ENCODE measurements at regions not wholly inside any gene's neighbourhood (a gene's known extent, or its start where the extent isn't known, plus 50 kb on each side); places are given as distances from the start of the nearest gene placed in this dataset.

GRCh38 chr1:229183588-229183987, 87.3 kb upstream of the RAB4A start:
- intact Hi-C loops (cut with micrococcal nuclease; ENCODE audit: unreplicated experiment) (no loop called here), in situ Hi-C loops (cut with HindIII; ENCODE audit: extremely low pct_ligation_motif_present, low pct_unique_long_range_greater_than_20kb) (no loop called here)
- no peaks in the 10 kb centered on the region for H4K20me1 ChIP-seq (ENCODE audit: insufficient read depth, low read length)
- no peaks in the 10 kb centered on the region for H3K27me3 ChIP-seq (ENCODE audit: control insufficient read depth in 1 of 2, insufficient read depth in 2 of 2, low read length in 2 of 2)
- H3K4me3 ChIP-seq (replicated peaks in 1 of 3; ENCODE audit: insufficient read depth in 1 of 3, low read depth in 2 of 3, low read length in 3 of 3), result no peak overlapping the region
- FAIRE-seq (no peak), DNase-seq (ENCODE audit: low spot score) (no peak), ATAC-seq (no peak)
- TF ChIP-seq ZNF777 (CRISPR knock-in tag; IDR thresholded peaks at IDR 0.05), result no peak
- TF ChIP-seq CTCF (CRISPR knock-in tag; IDR thresholded peaks at IDR 0.05), result no peak
- no peak for TF ChIP-seq ZBTB34 (CRISPR knock-in tag; IDR thresholded peaks at IDR 0.05)
- TF ChIP-seq ZNF280B (CRISPR knock-in tag; IDR thresholded peaks at IDR 0.05; ENCODE audit: borderline replicate concordance), result no peak
- no peak for TF ChIP-seq FOXO1 (CRISPR knock-in tag; IDR thresholded peaks at IDR 0.05)
- TF ChIP-seq ARNTL (CRISPR knock-in tag; IDR thresholded peaks at IDR 0.05), result no peak
- no peak for TF ChIP-seq ZNF557 (CRISPR knock-in tag; IDR thresholded peaks at IDR 0.05)
- no peak for TF ChIP-seq BRF2 (CRISPR knock-in tag; IDR thresholded peaks at IDR 0.05)
- TF ChIP-seq GTF3A (CRISPR knock-in tag; conservative IDR thresholded peaks at IDR 0.05), result no peak
- TF ChIP-seq ARNT (IDR thresholded peaks at IDR 0.05), result no peak
- no peak for TF ChIP-seq NFE2 (CRISPR knock-in tag; IDR thresholded peaks at IDR 0.05)
- TF ChIP-seq STAT5B (CRISPR knock-in tag; IDR thresholded peaks at IDR 0.05), result no peak
- no peak for TF ChIP-seq SP2 (CRISPR knock-in tag; IDR thresholded peaks at IDR 0.05)
- TF ChIP-seq ZKSCAN1 (IDR thresholded peaks at IDR 0.05; ENCODE audit: low read length), result no peak
- TF ChIP-seq ZNF512 (CRISPR knock-in tag; IDR thresholded peaks at IDR 0.05), result no peak
- TF ChIP-seq TFDP2 (CRISPR knock-in tag; IDR thresholded peaks at IDR 0.05), result no peak
- TF ChIP-seq ZNF138 (CRISPR knock-in tag; IDR thresholded peaks at IDR 0.05; ENCODE audit: low read depth), result no peak
- no peaks in the 10 kb centered on the region for H3K9me3 ChIP-seq (ENCODE audit: low read length)
- no peaks in the 10 kb centered on the region for H3K79me2 ChIP-seq (ENCODE audit: insufficient read depth, low read length)
- POLR2A ChIA-PET, result interaction anchor here (1.4 kb wide), 1 partner anchor 20 kb away, joined by 4 read pairs; no protein-coding TSS in a partner anchor
- no peak overlapping the region for H3K9ac ChIP-seq (ENCODE audit: insufficient read depth, low read depth, low read length)
- no TSS peak for BruUV-seq (replicated peaks)
- no peak overlapping the region for H2AFZ ChIP-seq (ENCODE audit: low read length)
- H3K4me1 ChIP-seq (ENCODE audit: insufficient read depth, low read length), result peaks cover 14% of the 10 kb centered on the region; the same call in 1 of the 2 replicates
- no peaks in the 10 kb centered on the region for H3K36me3 ChIP-seq (replicated peaks in 1 of 2; ENCODE audit: control insufficient read depth in 1 of 2, insufficient read depth in 2 of 2, low read length in 2 of 2)
- no peak overlapping the region for H3K4me2 ChIP-seq (ENCODE audit: low read depth, low read length)
- no peak overlapping the region for H3K27ac ChIP-seq (ENCODE audit: extremely low read length, insufficient read depth, low read length)
- 81% methylated on average over 4 of the region's 4 CpGs for WGBS (ENCODE audit: low lambda C conversion rate)
- CTCF ChIA-PET (ENCODE audit: low intra/inter-chr PET ratio, low total read pairs), result no interaction called here

Measured in HepG2 (cell line).